ENCODE measurements at regions not wholly inside any gene's neighbourhood (a gene's known extent, or its start where the extent isn't known, plus 50 kb on each side); places are given as distances from the start of the nearest gene placed in this dataset.

DNA sequence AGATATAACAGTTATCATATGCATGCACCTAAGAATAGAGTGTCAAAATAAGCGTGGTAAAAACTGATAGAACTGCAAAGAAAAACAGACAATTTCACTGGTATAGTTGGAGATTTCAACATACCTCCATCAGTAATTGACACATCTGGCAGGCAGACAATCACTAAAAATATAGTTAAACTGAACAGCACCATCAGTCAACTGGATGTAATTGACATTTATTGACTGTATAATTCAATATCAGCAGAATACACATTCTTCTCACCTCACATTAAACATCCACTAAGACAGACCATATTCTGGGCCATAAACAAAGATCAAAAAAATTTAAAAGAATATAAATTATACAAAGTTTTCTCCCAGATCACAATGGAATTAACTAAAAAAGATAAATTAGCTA is 378.5 kb upstream of the RGPD4 start:
- Histone ChIP-seq H3K9me3 (no peaks in the 10 kb centered on the region), H3K36me3 (no peaks in the 10 kb centered on the region), H3K27me3 (no peaks in the 10 kb centered on the region), H3K4me1 (no peaks in the 10 kb centered on the region), H3K4me3 (no peak overlapping the region), H3K27ac (no peak overlapping the region)
- TF ChIP-seq, protein P1, sequence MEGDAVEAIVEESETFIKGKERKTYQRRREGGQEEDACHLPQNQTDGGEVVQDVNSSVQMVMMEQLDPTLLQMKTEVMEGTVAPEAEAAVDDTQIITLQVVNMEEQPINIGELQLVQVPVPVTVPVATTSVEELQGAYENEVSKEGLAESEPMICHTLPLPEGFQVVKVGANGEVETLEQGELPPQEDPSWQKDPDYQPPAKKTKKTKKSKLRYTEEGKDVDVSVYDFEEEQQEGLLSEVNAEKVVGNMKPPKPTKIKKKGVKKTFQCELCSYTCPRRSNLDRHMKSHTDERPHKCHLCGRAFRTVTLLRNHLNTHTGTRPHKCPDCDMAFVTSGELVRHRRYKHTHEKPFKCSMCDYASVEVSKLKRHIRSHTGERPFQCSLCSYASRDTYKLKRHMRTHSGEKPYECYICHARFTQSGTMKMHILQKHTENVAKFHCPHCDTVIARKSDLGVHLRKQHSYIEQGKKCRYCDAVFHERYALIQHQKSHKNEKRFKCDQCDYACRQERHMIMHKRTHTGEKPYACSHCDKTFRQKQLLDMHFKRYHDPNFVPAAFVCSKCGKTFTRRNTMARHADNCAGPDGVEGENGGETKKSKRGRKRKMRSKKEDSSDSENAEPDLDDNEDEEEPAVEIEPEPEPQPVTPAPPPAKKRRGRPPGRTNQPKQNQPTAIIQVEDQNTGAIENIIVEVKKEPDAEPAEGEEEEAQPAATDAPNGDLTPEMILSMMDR (IDR thresholded peaks at IDR 0.05) = no peak
- no peak for TF ChIP-seq POLR2A (IDR thresholded peaks at IDR 0.05)
- intact Hi-C loops (cut with DNase I) = no loop called here
- 89 to 92% methylated on average over 1 of the region's 1 CpG for WGBS, 2 donors
- no peak for DNase-seq

DNA sequence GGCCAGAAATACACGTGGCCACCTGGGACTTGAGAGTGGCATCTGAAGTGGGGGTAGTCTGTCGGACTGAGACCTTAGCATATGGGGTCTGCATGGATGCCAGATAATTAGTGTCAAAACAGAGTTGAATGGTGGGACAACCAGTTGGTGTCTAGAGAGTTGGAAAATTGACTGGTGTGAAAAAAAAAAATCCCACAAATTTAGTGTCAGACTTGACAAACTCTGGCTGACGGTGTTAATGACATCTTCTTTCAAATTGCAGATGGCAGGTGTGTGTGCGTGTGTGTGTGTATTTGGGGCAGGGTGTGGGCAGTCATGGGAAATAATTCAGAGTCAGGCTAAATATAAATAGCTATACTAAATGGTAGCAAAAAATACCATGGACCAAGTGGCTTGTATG is 365.4 kb upstream of the RGPD4 start:
- no peak for DNase-seq
- no peak overlapping the region for H3K4me3 ChIP-seq
- H3K9me3 ChIP-seq = no peaks in the 10 kb centered on the region
- H3K27ac ChIP-seq = no peak overlapping the region
- no peaks in the 10 kb centered on the region for H3K4me1 ChIP-seq
- WGBS, 2 donors = 58 to 63% methylated on average over 4 of the region's 4 CpGs
- no peaks in the 10 kb centered on the region for H3K27me3 ChIP-seq
- no peaks in the 10 kb centered on the region for H3K36me3 ChIP-seq
- intact Hi-C loops (cut with DNase I) = no loop called here
- no peak for TF ChIP-seq POLR2A (IDR thresholded peaks at IDR 0.05)
- TF ChIP-seq, protein P1 (IDR thresholded peaks at IDR 0.05) = no peak

DNA sequence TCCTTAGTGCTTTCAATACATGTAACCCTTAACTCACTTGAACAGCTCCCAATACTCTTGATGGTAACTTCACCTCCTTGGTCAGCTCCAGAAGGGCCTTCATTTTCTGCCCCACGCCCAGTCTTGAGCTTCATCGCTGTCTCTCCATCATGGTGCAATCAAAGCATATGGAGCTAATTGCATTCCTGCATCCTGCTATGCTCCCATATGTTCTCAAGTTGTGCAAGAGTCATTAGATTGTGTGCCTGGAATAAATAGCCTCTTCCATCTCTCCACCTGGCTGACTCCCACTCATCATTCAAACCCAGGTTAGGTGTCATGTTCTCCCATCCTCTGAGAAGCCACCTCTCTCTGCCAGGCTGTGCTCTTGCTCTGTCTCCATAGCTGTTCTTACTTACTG is 364.5 kb upstream of the RGPD4 start:
- H3K27me3 ChIP-seq = no peaks in the 10 kb centered on the region
- intact Hi-C loops (cut with DNase I) = no loop called here
- 91 to 92% methylated on average over 2 of the region's 2 CpGs for WGBS, 2 donors
- no peaks in the 10 kb centered on the region for H3K4me1 ChIP-seq
- no peak for TF ChIP-seq POLR2A (IDR thresholded peaks at IDR 0.05)
- TF ChIP-seq, protein P1 (IDR thresholded peaks at IDR 0.05) = no peak
- H3K27ac ChIP-seq = no peak overlapping the region
- H3K4me3 ChIP-seq = no peak overlapping the region
- no peaks in the 10 kb centered on the region for H3K9me3 ChIP-seq
- H3K36me3 ChIP-seq = no peaks in the 10 kb centered on the region
- no peak for DNase-seq

DNA sequence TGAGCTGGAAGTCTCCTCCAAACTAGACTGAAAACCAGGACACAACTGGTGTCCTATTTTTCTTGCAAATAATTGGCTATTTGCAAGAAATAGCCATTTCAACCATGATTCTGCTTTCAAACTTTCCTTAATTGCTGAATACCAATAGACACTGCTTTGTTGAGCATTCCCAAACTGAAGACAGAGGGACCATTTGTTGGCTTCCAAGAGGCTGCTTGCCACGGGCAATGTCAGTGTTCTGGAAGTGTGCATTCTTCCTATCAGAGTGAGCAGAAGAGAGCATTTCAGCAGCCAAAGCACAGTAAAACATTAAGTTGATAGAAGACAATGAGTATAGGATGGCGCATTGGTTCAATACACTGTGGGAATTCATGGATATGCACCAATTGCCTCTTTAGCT is 360.5 kb upstream of the RGPD4 start:
- H3K27me3 ChIP-seq = no peaks in the 10 kb centered on the region

DNA sequence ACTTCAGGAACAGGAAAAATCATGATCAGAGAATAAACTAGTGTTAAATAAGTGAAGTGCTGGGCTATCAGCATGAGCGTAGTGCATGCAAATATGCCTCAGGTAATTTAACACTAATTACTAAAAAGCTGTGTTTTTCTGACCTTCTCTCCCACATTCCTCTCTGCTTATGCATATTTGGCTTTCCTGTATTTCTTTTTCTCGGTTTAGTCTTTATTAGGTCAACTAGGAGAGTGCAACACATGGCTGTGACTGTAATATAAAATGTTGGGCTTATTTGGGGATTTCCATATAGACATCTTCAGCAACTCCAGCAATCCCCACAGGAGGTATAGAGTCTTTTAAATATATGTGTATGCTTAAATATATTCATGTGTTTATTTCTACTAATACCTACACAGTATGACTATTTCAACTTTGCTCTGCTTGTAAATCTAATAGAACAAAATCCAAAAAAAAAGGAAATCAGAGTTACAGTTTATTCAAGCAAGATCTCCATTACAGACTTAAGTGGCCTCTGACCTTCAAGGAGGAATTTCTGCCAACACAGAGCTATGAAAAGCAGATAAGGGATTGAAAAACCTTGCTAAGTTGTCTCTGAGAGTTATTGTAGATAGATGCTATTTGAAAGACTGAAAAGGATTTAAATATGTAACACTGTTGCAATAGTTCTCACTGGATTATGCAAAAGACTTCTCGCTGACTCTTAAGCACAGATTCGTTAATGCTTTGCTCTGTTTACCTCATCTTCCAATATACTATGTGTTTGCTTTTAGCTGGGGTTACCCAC is 359.5 kb upstream of the RGPD4 start:
- Histone ChIP-seq H3K27me3 (no peaks in the 10 kb centered on the region), H3K36me3 (no peaks in the 10 kb centered on the region), H3K9me3 (peaks cover 0 to 3% (median 0%) of the 10 kb centered on the region in 3 donors), H3K27ac (no peak overlapping the region), H3K4me3 (no peak overlapping the region), H3K4me1 (no peaks in the 10 kb centered on the region)
- no peak for DNase-seq
- intact Hi-C loops (cut with DNase I) = no loop called here
- WGBS, 2 donors = 61 to 72% methylated on average over 4 of the region's 4 CpGs
- TF ChIP-seq, protein P1 (IDR thresholded peaks at IDR 0.05) = no peak
- no peak for TF ChIP-seq POLR2A (IDR thresholded peaks at IDR 0.05)

More for the DNA sequence above, 360.5 kb upstream of the RGPD4 start:
- Histone ChIP-seq H3K36me3 (no peaks in the 10 kb centered on the region), H3K9me3 (peaks cover 0 to 3% (median 0%) of the 10 kb centered on the region in 3 donors), H3K4me1 (no peaks in the 10 kb centered on the region), H3K4me3 (no peak overlapping the region), H3K27ac (no peak overlapping the region)
- intact Hi-C loops (cut with DNase I) = no loop called here
- no peak for DNase-seq
- TF ChIP-seq, protein P1 (IDR thresholded peaks at IDR 0.05) = no peak
- no peak for TF ChIP-seq POLR2A (IDR thresholded peaks at IDR 0.05)
- WGBS, 2 donors = 77 to 94% methylated on average over 2 of the region's 2 CpGs

All from esophagus squamous epithelium (tissue), 5 donors.